Osteoblast (primary cell): ENCODE measurements at regions not wholly inside any gene's neighbourhood (a gene's known extent, or its start where the extent isn't known, plus 50 kb on each side); places are given as distances from the start of the nearest gene placed in this dataset.
"Not testable (repeated sequence)": the region's sequence is repeated elsewhere in the genome, so short reads cannot be mapped to it uniquely, and the experiment has no call there.

Experiments used
- DNase-seq: peaks from one replicate; pipeline ENCODE4 v3.0.0; 2011; ENCODE audit warnings: low spot score, mixed read lengths; ENCODE audit not compliant: insufficient read length; ENCODE audit errors: missing footprints
- H2AFZ ChIP-seq: 2 replicates; pipeline ENCODE4 v1.6.0; 2011; ENCODE audit warnings: mild to moderate bottlenecking, low read length
- H3K27ac ChIP-seq: 2 replicates; pipeline ENCODE4 v1.5.1; 2011; ENCODE audit warnings: mild to moderate bottlenecking, low read depth, low read length, moderate library complexity
- H3K27me3 ChIP-seq: 2 replicates; pipeline ENCODE4 v1.6.0; 2012; ENCODE audit warnings: mild to moderate bottlenecking, control low read depth, inconsistent platforms, low read length, moderate library complexity; ENCODE audit not compliant: insufficient read depth
- H3K36me3 ChIP-seq: 2 replicates; pipeline ENCODE4 v1.5.1; 2011; ENCODE audit warnings: mild to moderate bottlenecking, low read length, control low read depth, moderate library complexity; ENCODE audit not compliant: insufficient read depth
- H3K4me1 ChIP-seq: 2 replicates; pipeline ENCODE4 v1.5.1; 2011; ENCODE audit warnings: mild to moderate bottlenecking, low read length, control low read depth, moderate library complexity; ENCODE audit not compliant: insufficient read depth
- H3K4me2 ChIP-seq: 2 replicates; pipeline ENCODE4 v1.6.0; 2011; ENCODE audit warnings: mild to moderate bottlenecking, low read length; ENCODE audit not compliant: insufficient read depth
- H3K4me3 ChIP-seq: fragments of 200-600 bp; sonication (generic); 3 replicates; pipeline ENCODE4 v1.5.1; 2012; ENCODE audit warnings: mild to moderate bottlenecking, low read length, inconsistent platforms; ENCODE audit not compliant: insufficient read depth
- H3K79me2 ChIP-seq: 2 replicates; pipeline ENCODE4 v1.6.0; 2012; ENCODE audit warnings: mild to moderate bottlenecking, low read length, control low read depth, inconsistent platforms; ENCODE audit not compliant: insufficient read depth
- H3K9me3 ChIP-seq: 2 replicates; pipeline ENCODE4 v1.5.1; 2011; ENCODE audit warnings: low read depth, low read length, control low read depth
- H4K20me1 ChIP-seq: 2 replicates; pipeline ENCODE4 v1.6.0; 2012; ENCODE audit warnings: mild to moderate bottlenecking, low read length, control low read depth; ENCODE audit not compliant: insufficient read depth
- CTCF ChIP-seq: IDR thresholded peaks from 2 replicates; pipeline ENCODE4 v1.5.1; 2011; ENCODE audit warnings: mild to moderate bottlenecking, low read depth, low read length, moderate library complexity; ENCODE audit errors: extremely low read depth

GRCh38 chr12:105644770-105645169 lies 314.3 kb downstream of the C12orf75 start:
- Histone ChIP-seq H3K4me3 (no peak overlapping the region), H2AFZ (no peak overlapping the region), H3K9me3 (no peaks in the 10 kb centered on the region), H3K36me3 (no peaks in the 10 kb centered on the region), H3K4me2 (no peak overlapping the region), H3K27ac (no peak overlapping the region), H3K27me3 (no peaks in the 10 kb centered on the region), H4K20me1 (no peaks in the 10 kb centered on the region), H3K4me1 (no peaks in the 10 kb centered on the region), H3K79me2 (no peaks in the 10 kb centered on the region)
- TF ChIP-seq CTCF = no peak
- DNase-seq = no peak

- Histone ChIP-seq H3K27me3 (no peaks in the 10 kb centered on the region), H3K9me3 (no peaks in the 10 kb centered on the region), H3K4me1 (no peaks in the 10 kb centered on the region), H2AFZ (no peak overlapping the region), H4K20me1 (no peaks in the 10 kb centered on the region), H3K4me3 (no peak overlapping the region), H3K79me2 (no peaks in the 10 kb centered on the region), H3K4me2 (no peak overlapping the region), H3K27ac (no peak overlapping the region), H3K36me3 (no peaks in the 10 kb centered on the region)
- DNase-seq = no peak
- TF ChIP-seq CTCF = no peak
These were observed 324.1 kb downstream of the C12orf75 start for GRCh38 chr12:105654606-105655005.

GRCh38 chr12:105658389-105658788 lies 327.9 kb downstream of the C12orf75 start:
- no peak overlapping the region for H3K4me2 ChIP-seq
- H3K9me3 ChIP-seq = no peaks in the 10 kb centered on the region
- no peaks in the 10 kb centered on the region for H3K4me1 ChIP-seq
- H3K4me3 ChIP-seq = no peak overlapping the region
- DNase-seq = no peak
- TF ChIP-seq CTCF = no peak
- no peaks in the 10 kb centered on the region for H3K79me2 ChIP-seq
- H4K20me1 ChIP-seq = no peaks in the 10 kb centered on the region
- H3K36me3 ChIP-seq = no peaks in the 10 kb centered on the region
- H3K27ac ChIP-seq = no peak overlapping the region
- no peaks in the 10 kb centered on the region for H3K27me3 ChIP-seq
- H2AFZ ChIP-seq = no peak overlapping the region

GRCh38 chr12:105659355-105660075 lies 329.0 kb downstream of the C12orf75 start:
- Histone ChIP-seq H3K4me1 (no peaks in the 10 kb centered on the region), H3K27me3 (no peaks in the 10 kb centered on the region), H2AFZ (no peak overlapping the region), H3K27ac (no peak overlapping the region), H3K4me2 (no peak overlapping the region), H3K4me3 (no peak overlapping the region), H3K36me3 (no peaks in the 10 kb centered on the region), H3K79me2 (no peaks in the 10 kb centered on the region), H3K9me3 (no peaks in the 10 kb centered on the region), H4K20me1 (no peaks in the 10 kb centered on the region)
- no peak for TF ChIP-seq CTCF
- no peak for DNase-seq

- not testable (repeated sequence) for H3K4me2 ChIP-seq, DNase-seq, H3K36me3 ChIP-seq, H3K4me3 ChIP-seq, H2AFZ ChIP-seq, H4K20me1 ChIP-seq, H3K79me2 ChIP-seq, H3K27me3 ChIP-seq, H3K9me3 ChIP-seq, H3K4me1 ChIP-seq, H3K27ac ChIP-seq
These were observed 334.3 kb downstream of the C12orf75 start for GRCh38 chr12:105664765-105665164.
